ENCODE measurements at regions not wholly inside any gene's neighbourhood (a gene's known extent, or its start where the extent isn't known, plus 50 kb on each side); places are given as distances from the start of the nearest gene placed in this dataset.

DNA sequence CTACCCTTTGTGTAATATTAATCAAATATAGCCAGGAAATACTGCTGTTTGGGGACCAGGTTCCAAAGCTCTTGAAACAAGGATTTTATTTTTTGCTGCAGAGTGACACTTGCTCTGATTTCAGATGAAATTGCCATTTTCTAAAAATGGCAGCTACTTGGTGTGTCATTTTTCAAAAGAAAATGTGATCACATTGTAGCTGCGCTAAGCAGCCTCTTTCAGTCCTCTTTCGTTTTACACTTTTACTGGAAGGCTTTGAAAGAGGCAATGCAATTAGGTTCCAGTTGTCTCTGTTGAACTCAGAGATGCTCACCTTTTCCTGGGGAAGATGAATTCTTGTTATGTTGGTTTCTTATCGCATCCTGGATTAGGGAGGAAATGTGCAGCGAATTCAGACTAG, 85.1 kb downstream of the CT47B1 start:
- TF ChIP-seq, protein P1, sequence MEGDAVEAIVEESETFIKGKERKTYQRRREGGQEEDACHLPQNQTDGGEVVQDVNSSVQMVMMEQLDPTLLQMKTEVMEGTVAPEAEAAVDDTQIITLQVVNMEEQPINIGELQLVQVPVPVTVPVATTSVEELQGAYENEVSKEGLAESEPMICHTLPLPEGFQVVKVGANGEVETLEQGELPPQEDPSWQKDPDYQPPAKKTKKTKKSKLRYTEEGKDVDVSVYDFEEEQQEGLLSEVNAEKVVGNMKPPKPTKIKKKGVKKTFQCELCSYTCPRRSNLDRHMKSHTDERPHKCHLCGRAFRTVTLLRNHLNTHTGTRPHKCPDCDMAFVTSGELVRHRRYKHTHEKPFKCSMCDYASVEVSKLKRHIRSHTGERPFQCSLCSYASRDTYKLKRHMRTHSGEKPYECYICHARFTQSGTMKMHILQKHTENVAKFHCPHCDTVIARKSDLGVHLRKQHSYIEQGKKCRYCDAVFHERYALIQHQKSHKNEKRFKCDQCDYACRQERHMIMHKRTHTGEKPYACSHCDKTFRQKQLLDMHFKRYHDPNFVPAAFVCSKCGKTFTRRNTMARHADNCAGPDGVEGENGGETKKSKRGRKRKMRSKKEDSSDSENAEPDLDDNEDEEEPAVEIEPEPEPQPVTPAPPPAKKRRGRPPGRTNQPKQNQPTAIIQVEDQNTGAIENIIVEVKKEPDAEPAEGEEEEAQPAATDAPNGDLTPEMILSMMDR (conservative IDR thresholded peaks at IDR 0.05), result no peak
- no peak for TF ChIP-seq ZFX (IDR thresholded peaks at IDR 0.05)
